ENCODE measurements at regions not wholly inside any gene's neighbourhood (a gene's known extent, or its start where the extent isn't known, plus 50 kb on each side); places are given as distances from the start of the nearest gene placed in this dataset.

DNA sequence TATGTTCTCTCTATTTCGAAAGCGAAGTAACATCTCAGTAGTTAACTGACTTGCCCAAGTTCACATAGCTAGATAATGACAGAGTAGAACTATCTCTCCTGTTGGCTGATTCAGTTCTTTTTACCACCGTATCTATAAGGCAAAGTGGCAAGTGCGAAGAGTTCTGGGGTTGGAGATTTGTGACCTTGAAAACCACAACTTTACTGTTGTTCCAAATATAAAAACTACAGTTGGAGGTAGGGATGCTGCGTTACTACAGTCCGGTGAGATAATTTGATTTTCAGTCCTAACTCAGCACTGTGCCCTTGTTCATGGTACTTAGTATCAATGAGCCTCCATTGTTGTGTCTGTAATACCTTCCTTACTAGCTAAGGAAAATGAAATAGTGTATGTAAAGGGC lies 71.2 kb upstream of the GOLGA8B start (continued):
- no peak for TF ChIP-seq FOXK1 (CRISPR knock-in tag; IDR thresholded peaks at IDR 0.05; ENCODE audit: borderline replicate concordance)
- TF ChIP-seq, protein P1, sequence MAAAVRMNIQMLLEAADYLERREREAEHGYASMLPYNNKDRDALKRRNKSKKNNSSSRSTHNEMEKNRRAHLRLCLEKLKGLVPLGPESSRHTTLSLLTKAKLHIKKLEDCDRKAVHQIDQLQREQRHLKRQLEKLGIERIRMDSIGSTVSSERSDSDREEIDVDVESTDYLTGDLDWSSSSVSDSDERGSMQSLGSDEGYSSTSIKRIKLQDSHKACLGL (CRISPR knock-in tag; IDR thresholded peaks at IDR 0.05; ENCODE audit: borderline replicate concordance, poor library complexity, severe bottlenecking), result no peak
- no peak for TF ChIP-seq IRF2 (CRISPR knock-in tag; IDR thresholded peaks at IDR 0.05)
- TF ChIP-seq TCF7 (IDR thresholded peaks at IDR 0.05; ENCODE audit: borderline replicate concordance), result no peak
- TF ChIP-seq LCOR (CRISPR knock-in tag; IDR thresholded peaks at IDR 0.05), result no peak
- TF ChIP-seq TBL1XR1 (IDR thresholded peaks at IDR 0.05; ENCODE audit: low read length in 2 of 2), result peak in 1 of 2 experiments; percentile 76; a peak in 2 of 4 replicates
- no peak for TF ChIP-seq POLR3A (IDR thresholded peaks at IDR 0.05; ENCODE audit: borderline replicate concordance, extremely low read depth, insufficient read depth, insufficient read length)
- no peak for TF ChIP-seq SMARCC2 (IDR thresholded peaks at IDR 0.05; ENCODE audit: low read depth)
- TF ChIP-seq, protein P2, sequence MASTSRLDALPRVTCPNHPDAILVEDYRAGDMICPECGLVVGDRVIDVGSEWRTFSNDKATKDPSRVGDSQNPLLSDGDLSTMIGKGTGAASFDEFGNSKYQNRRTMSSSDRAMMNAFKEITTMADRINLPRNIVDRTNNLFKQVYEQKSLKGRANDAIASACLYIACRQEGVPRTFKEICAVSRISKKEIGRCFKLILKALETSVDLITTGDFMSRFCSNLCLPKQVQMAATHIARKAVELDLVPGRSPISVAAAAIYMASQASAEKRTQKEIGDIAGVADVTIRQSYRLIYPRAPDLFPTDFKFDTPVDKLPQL (IDR thresholded peaks at IDR 0.05; ENCODE audit: extremely low read depth, insufficient read length), result no peak
- peak; percentile 38; the same call in 1 of the 2 replicates for TF ChIP-seq JUND (IDR thresholded peaks at IDR 0.05; ENCODE audit: borderline replicate concordance, low read depth, low read length)
- no peak; the same call in 2 of the 3 replicates for TF ChIP-seq JUND (tag; IDR thresholded peaks at IDR 0.05; ENCODE audit: borderline replicate concordance, low read depth, low read length)
- TF ChIP-seq GABPB2 (CRISPR knock-in tag; conservative IDR thresholded peaks at IDR 0.05), result no peak
- TF ChIP-seq, protein P3, sequence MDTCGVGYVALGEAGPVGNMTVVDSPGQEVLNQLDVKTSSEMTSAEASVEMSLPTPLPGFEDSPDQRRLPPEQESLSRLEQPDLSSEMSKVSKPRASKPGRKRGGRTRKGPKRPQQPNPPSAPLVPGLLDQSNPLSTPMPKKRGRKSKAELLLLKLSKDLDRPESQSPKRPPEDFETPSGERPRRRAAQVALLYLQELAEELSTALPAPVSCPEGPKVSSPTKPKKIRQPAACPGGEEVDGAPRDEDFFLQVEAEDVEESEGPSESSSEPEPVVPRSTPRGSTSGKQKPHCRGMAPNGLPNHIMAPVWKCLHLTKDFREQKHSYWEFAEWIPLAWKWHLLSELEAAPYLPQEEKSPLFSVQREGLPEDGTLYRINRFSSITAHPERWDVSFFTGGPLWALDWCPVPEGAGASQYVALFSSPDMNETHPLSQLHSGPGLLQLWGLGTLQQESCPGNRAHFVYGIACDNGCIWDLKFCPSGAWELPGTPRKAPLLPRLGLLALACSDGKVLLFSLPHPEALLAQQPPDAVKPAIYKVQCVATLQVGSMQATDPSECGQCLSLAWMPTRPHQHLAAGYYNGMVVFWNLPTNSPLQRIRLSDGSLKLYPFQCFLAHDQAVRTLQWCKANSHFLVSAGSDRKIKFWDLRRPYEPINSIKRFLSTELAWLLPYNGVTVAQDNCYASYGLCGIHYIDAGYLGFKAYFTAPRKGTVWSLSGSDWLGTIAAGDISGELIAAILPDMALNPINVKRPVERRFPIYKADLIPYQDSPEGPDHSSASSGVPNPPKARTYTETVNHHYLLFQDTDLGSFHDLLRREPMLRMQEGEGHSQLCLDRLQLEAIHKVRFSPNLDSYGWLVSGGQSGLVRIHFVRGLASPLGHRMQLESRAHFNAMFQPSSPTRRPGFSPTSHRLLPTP (IDR thresholded peaks at IDR 0.05; ENCODE audit: borderline replicate concordance, extremely low read depth, insufficient read length), result no peak
- TF ChIP-seq, protein P4, sequence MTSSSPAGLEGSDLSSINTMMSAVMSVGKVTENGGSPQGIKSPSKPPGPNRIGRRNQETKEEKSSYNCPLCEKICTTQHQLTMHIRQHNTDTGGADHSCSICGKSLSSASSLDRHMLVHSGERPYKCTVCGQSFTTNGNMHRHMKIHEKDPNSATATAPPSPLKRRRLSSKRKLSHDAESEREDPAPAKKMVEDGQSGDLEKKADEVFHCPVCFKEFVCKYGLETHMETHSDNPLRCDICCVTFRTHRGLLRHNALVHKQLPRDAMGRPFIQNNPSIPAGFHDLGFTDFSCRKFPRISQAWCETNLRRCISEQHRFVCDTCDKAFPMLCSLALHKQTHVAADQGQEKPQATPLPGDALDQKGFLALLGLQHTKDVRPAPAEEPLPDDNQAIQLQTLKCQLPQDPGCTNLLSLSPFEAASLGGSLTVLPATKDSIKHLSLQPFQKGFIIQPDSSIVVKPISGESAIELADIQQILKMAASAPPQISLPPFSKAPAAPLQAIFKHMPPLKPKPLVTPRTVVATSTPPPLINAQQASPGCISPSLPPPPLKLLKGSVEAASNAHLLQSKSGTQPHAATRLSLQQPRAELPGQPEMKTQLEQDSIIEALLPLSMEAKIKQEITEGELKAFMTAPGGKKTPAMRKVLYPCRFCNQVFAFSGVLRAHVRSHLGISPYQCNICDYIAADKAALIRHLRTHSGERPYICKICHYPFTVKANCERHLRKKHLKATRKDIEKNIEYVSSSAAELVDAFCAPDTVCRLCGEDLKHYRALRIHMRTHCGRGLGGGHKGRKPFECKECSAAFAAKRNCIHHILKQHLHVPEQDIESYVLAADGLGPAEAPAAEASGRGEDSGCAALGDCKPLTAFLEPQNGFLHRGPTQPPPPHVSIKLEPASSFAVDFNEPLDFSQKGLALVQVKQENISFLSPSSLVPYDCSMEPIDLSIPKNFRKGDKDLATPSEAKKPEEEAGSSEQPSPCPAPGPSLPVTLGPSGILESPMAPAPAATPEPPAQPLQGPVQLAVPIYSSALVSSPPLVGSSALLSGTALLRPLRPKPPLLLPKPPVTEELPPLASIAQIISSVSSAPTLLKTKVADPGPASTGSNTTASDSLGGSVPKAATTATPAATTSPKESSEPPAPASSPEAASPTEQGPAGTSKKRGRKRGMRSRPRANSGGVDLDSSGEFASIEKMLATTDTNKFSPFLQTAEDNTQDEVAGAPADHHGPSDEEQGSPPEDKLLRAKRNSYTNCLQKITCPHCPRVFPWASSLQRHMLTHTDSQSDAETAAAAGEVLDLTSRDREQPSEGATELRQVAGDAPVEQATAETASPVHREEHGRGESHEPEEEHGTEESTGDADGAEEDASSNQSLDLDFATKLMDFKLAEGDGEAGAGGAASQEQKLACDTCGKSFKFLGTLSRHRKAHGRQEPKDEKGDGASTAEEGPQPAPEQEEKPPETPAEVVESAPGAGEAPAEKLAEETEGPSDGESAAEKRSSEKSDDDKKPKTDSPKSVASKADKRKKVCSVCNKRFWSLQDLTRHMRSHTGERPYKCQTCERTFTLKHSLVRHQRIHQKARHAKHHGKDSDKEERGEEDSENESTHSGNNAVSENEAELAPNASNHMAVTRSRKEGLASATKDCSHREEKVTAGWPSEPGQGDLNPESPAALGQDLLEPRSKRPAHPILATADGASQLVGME (CRISPR knock-in tag; IDR thresholded peaks at IDR 0.05), result no peak
- TF ChIP-seq GTF2F1 (IDR thresholded peaks at IDR 0.05; ENCODE audit: low read depth, low read length), result no peak
- TF ChIP-seq PYGO2 (tag; IDR thresholded peaks at IDR 0.05), result no peak
- TF ChIP-seq ZC3H11A (IDR thresholded peaks at IDR 0.05; ENCODE audit: low read depth, low read length), result no peak
- peak; percentile 96; the same call in 1 of the 2 replicates for TF ChIP-seq EP300 (IDR thresholded peaks at IDR 0.05; ENCODE audit: low read length)
- TF ChIP-seq BACH1 (tag; IDR thresholded peaks at IDR 0.05), result no peak
- peak; percentile 31; the same call in 1 of the 2 replicates for TF ChIP-seq SMAD4 (CRISPR knock-in tag; conservative IDR thresholded peaks at IDR 0.05)
